ENCODE measurements at regions not wholly inside any gene's neighbourhood (a gene's known extent, or its start where the extent isn't known, plus 50 kb on each side); places are given as distances from the start of the nearest gene placed in this dataset.
"Not testable (repeated sequence)": the region's sequence is repeated elsewhere in the genome, so short reads cannot be mapped to it uniquely, and the experiment has no call there.

DNA sequence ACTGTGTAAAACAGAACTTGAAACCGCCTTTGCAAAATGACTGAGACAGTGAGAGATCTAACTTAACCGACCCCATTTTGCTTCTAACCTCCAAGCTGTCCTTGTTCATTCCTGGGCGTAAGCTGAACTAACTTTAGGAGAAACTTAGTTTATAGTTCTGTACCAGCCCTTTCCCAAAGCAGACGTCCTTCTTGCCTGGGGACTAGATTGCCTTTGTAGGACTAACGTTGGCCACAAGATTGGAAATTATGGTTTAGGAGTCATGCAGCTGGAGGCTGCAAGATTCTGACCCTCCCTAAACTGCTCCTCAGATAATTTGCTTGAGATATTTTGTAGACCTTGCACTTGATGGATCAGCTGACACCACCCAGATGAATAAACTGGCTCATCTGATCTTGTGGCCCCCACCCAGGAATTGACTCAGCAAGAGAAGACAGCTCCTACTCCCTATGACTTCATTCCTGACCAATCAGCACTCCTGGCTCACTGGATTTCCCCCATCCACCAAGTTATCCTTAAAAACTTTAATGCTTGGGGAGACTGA lies 219.9 kb upstream of the PROK2 start:
- DNase-seq, result no peak

DNA sequence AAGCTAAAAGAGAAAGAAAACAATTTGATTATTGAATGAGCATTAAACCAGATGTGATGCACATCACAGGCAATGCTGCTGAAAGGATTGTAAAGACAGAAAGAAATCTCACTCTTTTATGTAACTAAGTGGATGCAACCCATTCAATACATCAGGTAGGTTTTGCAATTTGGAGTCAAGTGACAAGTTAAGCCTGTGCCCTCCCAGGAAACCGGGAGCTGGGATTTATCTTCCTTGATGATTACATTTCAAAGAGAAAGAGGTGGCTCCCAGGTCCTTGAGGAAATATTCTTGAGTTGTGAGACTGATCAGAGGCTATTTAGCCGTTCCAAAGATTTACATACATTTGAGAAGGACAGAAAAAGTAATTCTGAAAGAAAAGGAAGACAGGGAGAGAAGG lies 219.0 kb upstream of the PROK2 start:
- no peak for DNase-seq

DNA sequence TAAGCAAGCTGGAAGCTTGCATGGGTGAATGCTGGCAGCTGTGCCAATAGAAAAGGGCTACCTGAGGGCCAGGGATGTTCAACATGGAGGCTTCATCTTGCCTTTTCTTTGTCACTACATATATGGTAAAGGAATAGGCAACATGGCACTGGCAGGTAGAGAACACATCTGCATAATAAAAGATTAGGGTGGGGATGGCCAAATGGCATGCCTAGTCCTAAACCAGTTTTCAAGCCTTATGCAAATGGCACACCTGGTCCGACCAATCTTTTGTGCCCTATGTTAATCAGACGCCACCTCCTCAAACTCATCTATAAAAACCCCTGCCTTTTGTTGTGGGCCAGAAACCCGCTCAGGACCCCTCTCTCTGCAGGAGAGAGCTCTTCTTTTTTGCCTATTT lies 216.8 kb upstream of the PROK2 start:
- no peak for DNase-seq

- DNase-seq, result no peak
Observed at GRCh38 chr3:71998995-71999673, 214.2 kb upstream of the PROK2 start.

GRCh38 chr3:71997066-71997653 lies 212.2 kb upstream of the PROK2 start:
- DNase-seq, result no peak

DNA sequence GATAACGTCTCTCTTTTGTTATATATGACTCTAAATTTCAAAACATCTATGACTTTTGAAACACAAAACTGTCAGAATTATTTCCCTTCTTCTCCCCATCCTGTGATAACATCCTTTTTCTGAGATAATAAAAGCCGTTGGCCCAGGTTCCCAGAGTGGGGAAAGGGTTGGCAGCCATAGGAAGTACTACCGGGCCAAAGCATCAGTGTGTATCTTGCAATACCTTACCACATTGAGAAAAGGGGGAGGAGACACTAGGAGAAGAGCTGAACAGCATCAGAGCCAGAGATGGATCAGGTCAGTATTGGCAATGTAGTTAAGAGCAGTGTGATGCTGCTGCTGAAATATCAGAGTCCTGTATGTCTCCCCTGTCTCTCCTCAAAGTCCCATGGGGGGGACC lies 210.0 kb upstream of the PROK2 start:
- no peak for DNase-seq

DNA sequence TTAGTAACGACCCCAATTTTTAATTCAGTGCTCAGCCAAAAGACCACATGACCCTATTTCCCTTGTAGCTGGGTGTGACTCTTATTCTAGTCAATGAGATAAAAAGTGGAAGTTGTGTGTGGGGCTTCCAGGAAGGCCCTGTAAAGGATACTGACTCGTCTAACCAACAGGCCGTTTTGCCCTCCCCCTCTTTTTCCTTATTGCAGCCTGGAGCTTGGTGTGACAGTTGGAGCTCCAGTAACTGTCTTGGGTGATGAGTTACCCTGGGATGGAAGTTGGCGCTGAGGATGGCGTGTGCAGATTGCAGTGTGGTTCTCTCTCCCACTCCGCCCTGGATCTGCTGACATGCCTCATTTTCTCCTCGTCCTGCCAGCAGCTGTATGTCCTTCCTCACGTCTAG lies 209.3 kb upstream of the PROK2 start:
- DNase-seq, result no peak

- no peak for DNase-seq
Observed at GRCh38 chr3:71991681-71992080, 206.7 kb upstream of the PROK2 start.

GRCh38 chr3:71991046-71991445 lies 206.1 kb upstream of the PROK2 start:
- no peak for DNase-seq

DNA sequence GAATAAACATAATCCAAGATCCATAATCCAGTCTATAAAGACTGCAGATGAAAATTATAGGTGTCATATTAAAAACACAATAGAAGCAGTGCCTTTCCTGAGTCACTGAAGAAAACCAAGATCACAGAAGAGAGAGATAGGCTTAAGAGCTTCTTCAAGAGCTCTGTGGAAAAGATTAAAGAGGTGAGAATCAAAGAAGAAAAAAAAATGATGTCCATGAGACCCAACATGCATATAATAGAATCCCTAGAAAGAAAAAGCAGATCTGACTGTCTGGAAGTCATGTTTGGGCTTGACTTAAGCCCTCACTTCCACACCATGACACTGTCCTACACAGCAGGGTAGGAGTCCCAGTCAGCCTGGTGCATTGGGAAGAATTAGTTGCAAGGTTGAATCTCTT lies 205.6 kb upstream of the PROK2 start:
- no peak for DNase-seq

DNA sequence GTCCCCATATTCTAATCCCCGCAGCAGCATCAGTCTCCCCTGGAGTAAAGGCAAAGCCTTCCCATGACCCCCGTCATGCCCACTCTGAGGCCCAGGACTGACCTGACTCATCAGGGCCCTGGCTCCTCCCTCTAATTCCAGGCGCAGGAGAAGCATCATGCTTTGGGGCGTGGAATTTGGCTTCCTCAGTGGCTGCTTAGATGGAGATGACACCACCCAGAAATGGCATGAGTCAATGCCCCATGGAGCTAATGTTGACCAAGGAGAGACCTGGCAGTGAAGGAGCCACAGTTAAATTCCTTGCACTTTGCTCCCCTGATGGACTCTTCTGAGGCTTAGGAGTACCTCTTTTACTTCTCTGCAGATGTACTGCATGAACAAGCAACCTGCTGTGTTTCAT lies 204.2 kb upstream of the PROK2 start:
- peak; percentile 32 for DNase-seq

DNA sequence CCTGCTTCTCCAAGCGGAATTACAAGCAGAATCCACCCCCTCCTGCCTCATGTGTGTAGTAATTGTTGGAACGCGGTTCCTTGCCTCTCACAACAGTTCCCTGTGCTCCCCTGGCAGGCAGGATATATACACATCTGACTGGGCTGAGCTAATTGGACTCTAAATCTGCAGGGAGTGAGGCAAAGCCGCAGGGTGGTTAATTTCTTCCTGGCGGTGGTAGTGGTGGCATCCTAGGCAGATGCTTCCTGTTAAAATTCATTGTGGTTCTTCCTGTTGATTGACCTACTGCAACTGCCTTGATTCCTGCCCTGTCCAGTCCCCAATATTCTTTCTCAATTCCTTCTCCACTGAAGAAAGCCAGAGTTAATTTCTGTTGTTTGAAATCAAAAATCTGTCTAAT lies 202.9 kb upstream of the PROK2 start:
- no peak for DNase-seq

DNA sequence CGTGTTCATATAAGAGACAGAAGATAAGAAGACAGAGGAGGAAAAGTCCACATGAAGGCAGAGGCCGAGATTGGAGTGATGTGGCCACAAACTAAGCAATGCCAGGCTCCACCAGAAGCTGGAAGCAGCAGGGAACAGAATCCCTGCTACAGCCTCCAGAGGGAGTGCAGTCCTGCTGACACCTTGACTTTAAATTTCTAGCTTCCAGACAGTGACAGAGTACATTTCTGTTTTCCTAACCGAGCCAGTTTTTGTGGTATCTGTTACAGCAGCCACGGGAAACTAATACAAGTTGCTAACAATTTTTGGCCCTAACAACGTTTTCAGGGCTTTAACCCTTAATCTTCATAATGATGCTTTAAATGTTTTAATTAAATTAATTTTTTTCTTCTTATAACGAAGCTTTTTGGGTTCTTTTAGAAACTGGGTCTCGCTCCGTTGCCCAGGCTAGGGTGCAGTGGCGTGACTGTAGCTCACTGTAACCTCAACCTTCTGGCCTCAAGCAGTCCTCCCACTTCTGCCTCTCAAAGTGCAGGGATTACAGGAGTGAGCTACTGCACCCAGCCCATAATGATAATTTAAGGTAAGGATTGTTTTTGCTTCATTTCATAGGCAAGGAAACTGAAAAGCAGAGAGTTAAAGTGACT lies 202.3 kb upstream of the PROK2 start:
- DNase-seq, result no peak

DNA sequence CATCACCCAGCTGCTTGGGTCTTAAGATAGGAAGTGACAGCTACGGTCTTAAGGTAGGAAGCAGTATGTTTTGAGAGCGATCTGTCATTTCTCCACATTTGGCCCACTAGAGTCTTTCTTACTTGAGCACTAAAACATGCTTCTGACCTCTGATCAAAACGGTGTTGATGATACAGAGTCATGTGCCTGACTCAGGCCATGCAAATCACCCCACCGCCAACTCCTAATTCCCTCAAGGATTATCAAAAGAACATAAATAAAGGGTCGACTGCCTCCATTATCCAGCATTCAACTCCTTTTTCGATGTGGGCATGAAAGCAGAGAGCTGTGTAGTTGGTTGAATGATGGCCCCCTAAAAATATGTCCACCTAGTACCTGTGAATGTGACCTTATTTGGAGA lies 201.7 kb upstream of the PROK2 start:
- DNase-seq, result no peak

DNA sequence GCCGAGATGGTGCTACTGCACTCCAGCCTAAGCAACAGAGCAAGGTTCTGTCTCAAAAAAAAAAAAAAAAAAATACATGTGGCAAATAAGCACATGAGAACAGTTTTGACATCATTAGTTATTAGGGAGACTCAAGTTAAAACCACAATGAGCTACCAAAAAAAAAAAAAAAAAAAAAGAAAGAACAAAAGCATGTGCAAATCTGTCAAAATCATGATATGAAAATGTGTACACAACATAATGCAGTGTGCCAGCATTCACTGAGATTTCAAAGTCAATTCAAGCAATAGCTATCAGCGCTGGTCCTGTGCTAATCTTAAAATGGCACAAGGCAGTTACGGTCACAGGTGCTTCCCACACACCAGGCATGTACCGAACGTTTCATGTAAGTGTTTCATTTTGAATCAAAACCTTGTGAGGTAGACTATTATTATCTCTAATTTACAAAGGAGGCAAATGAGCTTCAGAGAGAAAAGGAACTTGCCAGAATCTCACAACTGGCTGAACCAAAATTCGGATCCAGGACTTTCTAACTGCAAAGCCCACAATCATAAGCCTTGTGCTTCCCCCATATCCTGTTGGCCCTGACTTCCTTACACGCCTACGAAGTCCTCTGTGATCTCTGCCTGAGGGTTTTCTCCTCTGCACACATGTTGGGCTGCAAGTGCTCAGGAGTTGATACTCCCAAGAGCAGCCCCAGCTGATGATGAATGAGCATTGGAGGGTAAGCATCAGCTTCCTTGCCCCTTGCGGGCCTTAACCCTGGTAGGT lies 200.1 kb upstream of the PROK2 start:
- DNase-seq, result no peak

GRCh38 chr3:71983694-71984093 lies 198.7 kb upstream of the PROK2 start:
- no peak for DNase-seq

GRCh38 chr3:71982506-71983258 lies 197.7 kb upstream of the PROK2 start:
- not testable (repeated sequence) for DNase-seq

- no peak for DNase-seq
Observed at GRCh38 chr3:71979175-71979574, 194.2 kb upstream of the PROK2 start.

DNA sequence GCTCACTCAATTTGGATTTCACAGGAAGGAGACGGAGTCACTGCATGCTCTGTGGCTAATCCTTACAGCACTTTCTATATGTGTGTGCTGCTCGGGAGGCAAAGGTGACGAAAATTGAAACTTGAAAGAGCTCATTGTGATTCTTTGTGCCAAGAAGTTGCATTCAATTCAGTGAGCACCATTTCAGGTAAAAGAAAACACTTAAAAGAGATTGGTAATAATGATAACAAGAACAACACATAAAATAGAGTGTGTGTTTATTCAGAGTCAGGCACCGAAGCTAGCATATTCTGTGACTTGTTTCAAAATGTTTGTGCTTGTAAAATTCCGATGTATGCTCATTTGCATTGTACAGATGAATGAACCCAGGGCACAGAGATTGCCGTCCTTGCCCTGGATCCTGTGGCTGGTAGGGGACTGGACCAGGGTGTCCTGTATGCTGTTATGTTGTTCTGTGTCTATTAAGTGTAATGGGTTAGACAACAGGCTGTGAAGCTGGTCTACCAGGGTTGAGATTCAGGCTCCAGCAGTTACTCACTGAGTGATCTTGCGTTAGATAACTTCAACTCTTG lies 193.3 kb upstream of the PROK2 start:
- no peak for DNase-seq

DNA sequence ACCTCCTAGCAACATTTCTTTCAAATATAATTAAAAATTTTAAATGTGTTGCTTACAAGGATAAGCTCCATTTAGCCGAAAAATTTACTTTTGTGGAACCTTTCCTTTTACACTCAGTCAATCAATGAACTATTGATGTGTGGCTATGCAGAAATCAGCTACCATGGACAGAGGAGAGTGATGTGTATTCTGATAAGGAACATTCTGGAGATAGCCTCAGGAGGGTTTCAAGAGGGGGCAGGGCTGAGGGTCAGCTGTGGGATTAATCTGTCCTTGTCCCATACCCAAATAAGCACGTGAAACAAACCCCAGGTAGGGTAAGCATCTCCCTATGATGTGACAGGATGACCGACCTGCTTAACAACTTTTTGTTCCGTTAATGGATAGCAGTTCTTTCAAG lies 192.6 kb upstream of the PROK2 start:
- DNase-seq, result no peak

DNA sequence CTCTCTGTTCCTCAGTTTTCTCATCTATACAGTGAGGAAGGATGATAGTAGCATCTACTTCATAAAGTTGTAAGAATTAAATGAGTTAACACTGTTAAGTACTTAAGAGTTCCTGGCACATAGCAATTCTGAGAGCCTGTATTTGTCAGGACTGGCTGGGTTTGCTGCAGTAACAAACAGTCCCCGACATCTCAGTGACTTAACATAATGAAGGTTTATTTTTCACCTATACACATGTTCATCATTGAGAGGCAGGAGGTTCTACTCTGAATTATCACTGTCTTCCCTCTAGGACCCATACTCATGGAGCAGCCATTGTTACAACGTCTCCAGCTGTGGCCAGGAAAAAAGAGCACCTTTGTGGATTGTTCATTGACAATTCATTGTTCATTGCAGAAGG lies 190.6 kb upstream of the PROK2 start:
- no peak for DNase-seq

- no peak for DNase-seq
Observed at GRCh38 chr3:71974786-71975185, 189.8 kb upstream of the PROK2 start.
